Mucosa of stomach (tissue), 1 donor: ENCODE measurements at regions not wholly inside any gene's neighbourhood (a gene's known extent, or its start where the extent isn't known, plus 50 kb on each side); places are given as distances from the start of the nearest gene placed in this dataset.

Source experiments
- H3K27me3 ChIP-seq: one replicate; pipeline ENCODE4 v1.7.0; 2013; ENCODE audit warnings: mild to moderate bottlenecking, low read length; ENCODE audit not compliant: control insufficient read depth, insufficient read depth
- H3K36me3 ChIP-seq: one replicate; pipeline ENCODE4 v1.7.0; 2013; ENCODE audit warnings: low read length; ENCODE audit not compliant: control insufficient read depth, insufficient read depth
- H3K4me1 ChIP-seq: one replicate; pipeline ENCODE4 v1.7.0; 2013; ENCODE audit warnings: mild to moderate bottlenecking, low read length; ENCODE audit not compliant: control insufficient read depth, insufficient read depth
- H3K4me3 ChIP-seq: one replicate; pipeline ENCODE4 v1.7.0; 2013; ENCODE audit warnings: low read length
- H3K9ac ChIP-seq: one replicate; pipeline ENCODE4 v1.7.0; 2013; ENCODE audit warnings: mild to moderate bottlenecking, low read length, moderate library complexity
- H3K9me3 ChIP-seq: one replicate; pipeline ENCODE4 v1.7.0; 2013; ENCODE audit warnings: mild to moderate bottlenecking, low read length, moderate library complexity; ENCODE audit not compliant: control insufficient read depth
- donor health status: Pancreatic carcinoma.

DNA sequence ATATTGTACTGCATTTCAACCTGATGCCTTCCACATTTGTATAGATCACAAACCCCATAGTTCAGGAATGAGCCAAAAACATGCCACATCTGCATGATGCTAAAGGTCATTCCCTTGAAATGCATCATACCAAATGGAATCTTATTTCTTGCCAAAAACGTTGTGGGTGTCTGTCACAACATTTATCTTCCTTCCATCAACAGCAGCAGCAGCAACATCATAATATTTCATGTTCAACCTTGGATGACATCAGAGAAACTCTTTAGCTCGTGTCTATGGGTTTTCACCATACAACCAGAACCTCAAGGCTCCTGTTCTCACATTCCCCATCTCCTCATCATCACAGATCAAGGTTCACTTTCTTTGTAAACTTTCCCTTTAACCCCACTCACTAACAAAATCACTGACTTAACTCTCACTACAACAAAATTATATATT lies 221.3 kb upstream of the CTAGE1 start:
- H3K9ac ChIP-seq, result no peak overlapping the region
- H3K4me3 ChIP-seq, result no peak overlapping the region
- H3K4me1 ChIP-seq, result no peaks in the 10 kb centered on the region

DNA sequence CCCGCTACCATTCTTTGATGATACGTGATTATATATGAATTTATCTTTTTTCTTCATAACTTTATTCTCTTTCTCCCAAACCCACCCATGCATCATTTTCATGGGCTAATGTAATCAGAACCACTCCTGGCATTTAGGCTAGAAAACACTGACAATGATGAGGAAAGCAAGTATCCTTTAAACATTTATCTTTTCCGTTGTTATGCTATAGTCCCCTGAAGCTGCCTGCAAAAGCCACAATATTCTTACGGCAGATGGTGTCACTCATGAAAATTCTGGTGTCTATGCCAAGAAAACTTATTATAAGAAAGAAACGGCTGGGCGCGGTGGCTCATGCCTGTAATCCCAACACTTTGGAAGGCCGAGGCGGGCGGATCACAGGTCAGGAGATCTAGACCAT lies 221.8 kb upstream of the CTAGE1 start:
- no peaks in the 10 kb centered on the region for H3K27me3 ChIP-seq

More for the DNA sequence above, 221.3 kb upstream of the CTAGE1 start:
- no peaks in the 10 kb centered on the region for H3K27me3 ChIP-seq
- H3K9me3 ChIP-seq, result no peaks in the 10 kb centered on the region
- H3K36me3 ChIP-seq, result no peaks in the 10 kb centered on the region

DNA sequence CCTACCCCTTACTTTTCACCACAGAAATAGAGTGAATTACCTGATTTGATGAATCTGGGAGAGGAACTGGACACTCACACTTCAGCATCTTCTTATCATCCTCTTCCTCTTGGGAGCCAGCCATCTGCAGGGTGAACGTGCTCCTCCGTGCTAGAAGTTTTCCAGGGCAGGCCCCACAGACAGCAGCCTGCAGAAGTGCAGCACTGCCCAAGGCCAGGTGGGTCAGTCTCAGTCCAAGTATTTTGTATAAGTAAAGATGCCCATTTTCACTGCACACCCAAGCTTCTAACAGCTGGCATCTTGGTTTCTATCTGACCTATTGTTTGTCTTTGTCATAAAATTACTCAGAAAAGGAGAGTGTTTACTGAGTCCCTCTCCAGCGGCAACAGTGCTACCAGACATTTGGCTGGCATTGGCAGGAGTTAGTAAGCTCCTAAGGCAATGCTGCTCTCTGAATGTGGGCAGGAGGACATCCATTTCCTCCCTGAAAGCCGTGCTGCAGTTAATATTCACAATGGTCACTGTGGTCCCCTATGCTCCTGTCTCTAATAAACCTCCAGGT lies 222.6 kb upstream of the CTAGE1 start:
- Histone ChIP-seq H3K36me3 (no peaks in the 10 kb centered on the region), H3K9me3 (no peaks in the 10 kb centered on the region), H3K9ac (no peak overlapping the region), H3K4me1 (no peaks in the 10 kb centered on the region), H3K4me3 (no peak overlapping the region), H3K27me3 (no peaks in the 10 kb centered on the region)

More for the DNA sequence above, 221.8 kb upstream of the CTAGE1 start:
- H3K4me3 ChIP-seq, result no peak overlapping the region
- no peak overlapping the region for H3K9ac ChIP-seq
- H3K4me1 ChIP-seq, result no peaks in the 10 kb centered on the region
- H3K36me3 ChIP-seq, result no peaks in the 10 kb centered on the region
- no peaks in the 10 kb centered on the region for H3K9me3 ChIP-seq

DNA sequence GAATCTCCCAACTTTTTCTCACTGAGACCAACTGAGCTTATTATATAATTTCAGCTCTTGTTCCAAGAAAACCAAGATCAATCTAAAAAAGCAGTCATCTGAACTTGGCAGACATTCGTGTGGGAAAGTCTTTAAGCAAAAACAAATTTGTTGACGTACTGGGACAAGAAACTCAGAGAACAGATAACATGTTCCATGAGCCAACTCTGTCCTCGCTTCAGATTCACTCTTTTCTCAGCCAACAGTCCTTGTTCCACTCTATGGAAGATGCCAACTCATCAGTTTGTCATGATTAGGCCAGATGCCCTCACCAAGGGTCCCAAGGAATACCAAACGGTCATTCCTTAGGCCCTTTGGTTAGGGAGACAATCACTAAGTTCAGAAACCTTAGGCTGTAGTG lies 224.2 kb upstream of the CTAGE1 start:
- Histone ChIP-seq H3K4me3 (no peak overlapping the region), H3K9me3 (no peaks in the 10 kb centered on the region), H3K9ac (no peak overlapping the region), H3K36me3 (no peaks in the 10 kb centered on the region), H3K4me1 (no peaks in the 10 kb centered on the region), H3K27me3 (no peaks in the 10 kb centered on the region)

DNA sequence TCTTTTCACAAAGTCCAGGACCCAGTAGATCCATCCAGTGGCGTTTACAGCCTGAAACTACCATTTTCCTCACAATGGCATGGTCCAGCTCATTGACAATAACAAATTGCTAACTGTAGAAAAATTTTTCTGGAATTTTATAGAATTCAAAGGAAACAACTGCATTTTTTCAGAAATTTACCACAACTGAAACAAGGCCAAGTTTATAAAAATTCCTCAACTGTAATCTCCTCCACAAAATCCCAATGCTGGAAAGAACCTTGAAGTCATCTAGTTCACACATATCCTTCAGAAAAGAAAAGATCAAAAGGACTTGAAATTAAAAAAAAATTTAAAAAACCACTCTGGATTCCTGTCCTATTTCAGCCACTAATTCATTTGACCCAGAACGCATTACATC lies 226.0 kb upstream of the CTAGE1 start:
- no peak overlapping the region for H3K4me3 ChIP-seq
- no peak overlapping the region for H3K9ac ChIP-seq
- H3K9me3 ChIP-seq, result no peaks in the 10 kb centered on the region
- H3K4me1 ChIP-seq, result no peaks in the 10 kb centered on the region
- H3K27me3 ChIP-seq, result no peaks in the 10 kb centered on the region
- H3K36me3 ChIP-seq, result no peaks in the 10 kb centered on the region

DNA sequence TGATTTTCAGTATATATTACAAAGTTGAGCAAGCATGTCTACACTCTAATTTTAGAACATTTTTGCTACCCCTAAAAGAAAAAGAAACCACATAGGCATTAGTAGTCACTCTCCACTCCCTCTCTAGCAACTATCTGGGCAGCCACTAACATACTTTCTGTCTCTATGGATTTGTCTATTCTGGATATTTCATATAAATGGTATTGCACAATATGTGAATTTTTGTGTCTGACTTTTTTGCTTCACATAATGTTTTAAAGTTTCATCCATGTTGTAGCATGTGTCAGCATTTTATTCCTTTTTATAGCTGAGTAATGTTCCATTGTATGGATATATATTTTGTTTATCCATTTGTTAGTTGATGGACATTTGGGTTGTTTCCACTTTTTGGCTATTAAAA lies 232.5 kb upstream of the CTAGE1 start:
- Histone ChIP-seq H3K4me3 (no peak overlapping the region), H3K36me3 (no peaks in the 10 kb centered on the region), H3K9me3 (no peaks in the 10 kb centered on the region), H3K4me1 (no peaks in the 10 kb centered on the region), H3K27me3 (no peaks in the 10 kb centered on the region), H3K9ac (no peak overlapping the region)

DNA sequence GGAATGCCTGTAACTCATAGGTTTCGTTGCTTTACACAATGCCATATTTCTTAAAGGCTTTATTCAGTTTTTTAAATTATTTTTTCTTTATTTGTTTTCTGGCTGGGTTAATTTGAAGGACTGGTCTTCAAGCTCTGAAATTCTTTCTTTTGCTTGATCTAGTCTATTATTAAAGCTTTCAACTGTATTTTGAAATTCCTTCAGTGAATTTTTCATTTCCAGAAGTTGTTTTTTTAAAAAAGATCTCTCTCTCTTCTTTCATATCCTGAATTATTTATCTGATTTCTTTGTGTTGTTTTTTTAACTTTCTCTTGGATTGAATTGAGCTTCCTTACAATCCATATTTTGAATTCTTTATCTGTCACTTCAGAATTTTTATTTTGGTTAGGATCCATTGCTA lies 239.9 kb upstream of the CTAGE1 start:
- no peak overlapping the region for H3K9ac ChIP-seq
- no peaks in the 10 kb centered on the region for H3K9me3 ChIP-seq
- no peaks in the 10 kb centered on the region for H3K4me1 ChIP-seq
- H3K4me3 ChIP-seq, result no peak overlapping the region
- no peaks in the 10 kb centered on the region for H3K36me3 ChIP-seq
- H3K27me3 ChIP-seq, result no peaks in the 10 kb centered on the region

DNA sequence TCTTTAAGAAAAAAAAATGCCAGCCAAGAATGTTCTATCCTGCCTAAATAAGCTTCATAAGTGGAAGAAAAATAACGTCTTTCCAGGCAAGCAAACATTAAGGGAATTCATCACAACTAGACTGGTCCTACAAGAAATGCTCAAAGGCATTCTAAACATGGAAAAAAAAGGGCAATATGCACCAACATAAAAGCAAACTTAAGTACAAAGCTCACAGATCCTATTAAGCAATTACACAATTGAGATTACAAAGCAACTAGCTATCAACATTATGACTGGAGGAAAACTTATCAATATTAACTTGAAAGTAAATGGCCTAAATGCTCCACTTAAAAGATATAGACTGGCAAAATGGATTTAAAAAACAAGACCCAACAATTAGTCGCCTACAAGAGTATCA lies 240.6 kb upstream of the CTAGE1 start:
- H3K9ac ChIP-seq, result no peak overlapping the region
- no peaks in the 10 kb centered on the region for H3K27me3 ChIP-seq
- H3K4me1 ChIP-seq, result no peaks in the 10 kb centered on the region
- H3K4me3 ChIP-seq, result no peak overlapping the region
- H3K36me3 ChIP-seq, result no peaks in the 10 kb centered on the region
- no peaks in the 10 kb centered on the region for H3K9me3 ChIP-seq

DNA sequence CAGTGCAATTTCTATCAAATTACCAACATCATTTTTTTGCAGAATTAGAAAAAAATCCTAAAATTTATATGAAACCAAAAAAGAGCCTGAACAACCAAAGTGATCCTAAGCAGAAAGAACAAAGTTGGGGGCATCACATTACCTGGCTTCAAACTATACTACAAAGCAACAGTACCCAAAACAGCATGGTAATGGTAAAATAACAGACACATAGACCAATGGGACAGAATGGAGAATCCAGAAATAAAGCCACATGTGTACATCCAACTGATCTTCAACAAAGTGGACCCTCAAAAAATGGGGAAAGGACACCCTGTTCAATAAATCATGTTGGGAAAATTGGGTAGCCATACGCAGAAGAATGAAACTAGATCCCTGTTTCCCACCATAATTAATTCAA lies 245.7 kb upstream of the CTAGE1 start:
- H3K9ac ChIP-seq, result no peak overlapping the region
- H3K9me3 ChIP-seq, result no peaks in the 10 kb centered on the region
- H3K27me3 ChIP-seq, result no peaks in the 10 kb centered on the region
- no peaks in the 10 kb centered on the region for H3K36me3 ChIP-seq
- H3K4me1 ChIP-seq, result peaks cover 18% of the 10 kb centered on the region
- H3K4me3 ChIP-seq, result no peak overlapping the region

DNA sequence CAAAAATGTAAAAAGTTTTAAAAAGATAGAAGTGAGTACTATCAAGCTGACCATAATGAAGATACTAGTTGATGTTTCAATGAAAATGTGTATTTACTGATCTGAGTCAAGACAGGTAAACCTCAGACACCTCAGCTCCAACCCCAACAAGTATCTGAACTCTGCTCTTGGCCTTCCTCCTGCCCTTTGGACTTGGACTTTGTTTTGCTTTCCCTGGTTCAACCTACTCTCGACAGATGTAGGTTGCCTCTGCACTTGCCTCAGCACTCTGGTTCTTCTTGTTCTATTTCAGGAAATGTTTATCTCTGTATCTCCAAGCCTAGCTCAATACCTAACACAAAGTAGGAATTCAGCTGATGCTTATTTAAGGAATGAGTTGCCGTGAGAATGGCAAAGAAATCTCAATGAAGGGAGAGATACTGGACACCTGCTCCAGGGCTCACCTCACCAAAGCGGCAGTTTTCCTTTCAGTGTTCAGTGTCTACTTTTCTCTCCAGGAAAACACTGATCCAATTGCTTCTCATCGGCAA lies 248.8 kb upstream of the CTAGE1 start:
- H3K4me1 ChIP-seq, result peaks cover 35% of the 10 kb centered on the region
- no peaks in the 10 kb centered on the region for H3K36me3 ChIP-seq
- H3K9me3 ChIP-seq, result no peaks in the 10 kb centered on the region
- H3K9ac ChIP-seq, result no peak overlapping the region
- H3K27me3 ChIP-seq, result no peaks in the 10 kb centered on the region
- no peak overlapping the region for H3K4me3 ChIP-seq

DNA sequence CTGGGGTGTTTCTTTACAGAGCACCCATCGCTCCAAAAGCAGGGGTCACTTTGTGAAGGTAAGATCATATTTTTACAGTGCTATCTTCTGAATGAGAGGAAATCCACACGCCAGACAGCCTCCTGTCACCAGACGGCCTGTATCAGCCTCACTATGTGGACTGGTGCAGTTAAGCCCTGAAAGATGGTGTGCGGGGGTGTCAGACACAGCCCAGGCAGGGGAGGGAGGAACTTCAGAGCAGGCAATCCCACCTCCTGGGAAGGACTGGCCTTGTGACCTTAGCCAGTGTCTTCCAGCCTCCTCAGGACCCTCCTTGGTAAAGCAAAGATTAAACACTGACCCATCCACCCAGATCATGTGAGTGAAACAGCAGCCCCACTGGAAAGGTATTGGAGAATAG lies 249.4 kb upstream of the CTAGE1 start:
- Histone ChIP-seq H3K4me1 (peaks cover 35% of the 10 kb centered on the region), H3K9ac (no peak overlapping the region), H3K36me3 (no peaks in the 10 kb centered on the region), H3K4me3 (no peak overlapping the region), H3K9me3 (no peaks in the 10 kb centered on the region), H3K27me3 (no peaks in the 10 kb centered on the region)

DNA sequence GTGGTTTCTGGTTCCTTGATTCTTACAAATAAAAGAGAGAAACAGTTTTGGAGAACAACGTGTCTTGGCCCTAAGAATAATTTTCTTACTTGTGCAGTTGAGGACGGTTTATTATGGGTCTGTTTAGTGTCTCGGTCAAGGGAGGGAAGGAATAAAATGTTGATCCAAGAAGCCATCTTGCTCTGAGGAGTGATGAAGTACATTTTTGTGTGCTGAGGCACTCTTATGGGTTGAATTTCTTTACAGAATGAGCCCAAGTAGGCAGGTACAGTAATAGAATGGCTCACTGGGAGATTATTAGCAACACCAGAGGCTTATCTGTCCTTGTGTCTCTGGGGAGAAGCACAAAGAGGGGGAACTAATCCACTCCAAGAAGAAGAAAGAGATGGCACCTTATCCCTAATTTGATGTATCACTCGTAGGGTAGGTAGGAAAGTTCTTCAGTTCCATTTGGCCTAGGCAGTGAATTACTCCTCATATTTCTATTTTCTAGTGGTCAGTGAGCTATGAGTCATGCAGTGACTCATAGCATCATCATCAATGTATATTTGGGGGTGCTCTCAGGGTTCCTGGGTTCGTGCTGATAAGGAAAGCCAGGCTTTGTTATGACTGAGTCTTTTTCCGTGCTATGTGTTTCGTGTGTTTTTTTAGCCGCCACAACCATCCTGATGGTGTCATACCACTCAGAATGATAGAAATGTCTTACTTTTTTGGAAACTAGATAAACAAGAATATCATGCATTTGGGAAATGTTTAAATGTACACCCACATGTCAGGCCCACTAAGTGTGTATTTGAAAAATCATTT lies 250.1 kb upstream of the CTAGE1 start:
- no peaks in the 10 kb centered on the region for H3K27me3 ChIP-seq
- H3K4me3 ChIP-seq, result no peak overlapping the region
- H3K36me3 ChIP-seq, result no peaks in the 10 kb centered on the region
- H3K9me3 ChIP-seq, result no peaks in the 10 kb centered on the region
- no peak overlapping the region for H3K9ac ChIP-seq
- H3K4me1 ChIP-seq, result peaks cover 35% of the 10 kb centered on the region
